Breast epithelium (tissue), 4 donors: ENCODE measurements at regions not wholly inside any gene's neighbourhood (a gene's known extent, or its start where the extent isn't known, plus 50 kb on each side); places are given as distances from the start of the nearest gene placed in this dataset.

Experiments used
- DNase-seq, 2 donors: peaks; one replicate each; pipeline ENCODE4 v3.0.0-alpha.2; 2019; ENCODE audit warnings: low spot score in 2 of 2
- H3K27ac ChIP-seq, 2 donors: fragments of 200-600 bp; sonication (generic) in 1 of 2; one replicate each; pipeline ENCODE4 v1.5.1; 2016 to 2019; ENCODE audit warnings: mild to moderate bottlenecking in 1 of 2
- H3K27me3 ChIP-seq, 2 donors: fragments of 200-600 bp; sonication (generic) in 1 of 2; one replicate each; pipeline versions ENCODE4 v1.5.1 to v1.6.0; 2017 to 2019; ENCODE audit warnings: control low read depth in 1 of 2, mild to moderate bottlenecking in 1 of 2
- H3K36me3 ChIP-seq: fragments of 200-600 bp; one replicate; pipeline ENCODE4 v1.5.1; 2019
- H3K4me1 ChIP-seq, 2 donors: fragments of 200-600 bp; sonication (generic); one replicate each; pipeline ENCODE4 v1.5.1; 2016 to 2019; ENCODE audit warnings: control low read depth in 1 of 2
- H3K4me3 ChIP-seq, 3 donors: fragments of 200-600 bp; sonication (generic); 1 replicate in 2 of 3; 2 replicates in 1 of 3; pipeline ENCODE4 v1.5.1; 2016 to 2019; ENCODE audit warnings: mild to moderate bottlenecking in 3 of 3, moderate library complexity in 2 of 3
- H3K9me3 ChIP-seq, 2 donors: fragments of 200-600 bp; sonication (generic) in 1 of 2; one replicate each; pipeline ENCODE4 v1.5.1; 2016 to 2019; ENCODE audit warnings: control low read depth in 1 of 2
- POLR2A ChIP-seq: fragments of 450-650 bp; IDR thresholded peaks from one replicate; pipeline ENCODE4 v1.6.1; 2016; ENCODE audit warnings: antibody characterized with exemption, mild to moderate bottlenecking, moderate library complexity
- POLR2AphosphoS5 ChIP-seq, 3 donors: sonication (generic); formaldehyde crosslinking; IDR thresholded peaks; one replicate each; pipeline ENCODE4 v1.6.1; 2017; ENCODE audit warnings: antibody characterized with exemption in 3 of 3
- intact Hi-C: fragments of 100-400 bp; cut with DNase I; formaldehyde crosslinking; loops from one replicate; pipeline ENCODE4 v1.15.1; 2023; ENCODE audit warnings: low total_unique reads
- TF ChIP-seq, protein P1 (sequence below), 3 donors: fragments of 450-650 bp; IDR thresholded peaks; one replicate each; pipeline ENCODE4 v1.5.1; 2016 to 2017; ENCODE audit warnings: antibody characterized with exemption in 3 of 3, mild to moderate bottlenecking in 3 of 3, moderate library complexity in 3 of 3

DNA sequence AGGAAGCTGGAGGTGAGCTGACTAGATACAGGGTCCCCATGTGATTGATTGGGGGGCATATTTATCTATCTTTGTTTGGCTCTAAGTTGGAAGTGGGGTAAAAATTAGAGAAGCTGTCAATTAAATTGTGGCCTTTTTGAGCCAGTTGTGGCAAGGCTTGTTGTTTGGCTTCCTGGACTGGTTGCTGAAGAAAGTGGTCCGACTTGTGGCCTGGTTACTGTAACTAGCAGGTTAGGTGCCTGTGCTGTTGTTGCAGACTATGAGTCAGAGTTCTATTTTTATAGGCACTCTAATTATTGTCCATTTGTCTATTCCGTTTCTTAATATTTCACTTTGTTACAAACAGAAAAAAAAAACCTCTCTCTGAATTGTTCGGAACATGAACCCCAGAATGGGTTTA is 129.1 kb upstream of the CNTN6 start:
- Histone ChIP-seq H3K9me3 (no peaks in the 10 kb centered on the region), H3K27ac (no peak overlapping the region), H3K27me3 (no peaks in the 10 kb centered on the region), H3K4me3 (no peak overlapping the region), H3K4me1 (no peaks in the 10 kb centered on the region), H3K36me3 (no peaks in the 10 kb centered on the region)
- no peak for TF ChIP-seq POLR2A
- no peak for TF ChIP-seq POLR2AphosphoS5 (IDR thresholded peaks at IDR 0.05)
- TF ChIP-seq, protein P1, sequence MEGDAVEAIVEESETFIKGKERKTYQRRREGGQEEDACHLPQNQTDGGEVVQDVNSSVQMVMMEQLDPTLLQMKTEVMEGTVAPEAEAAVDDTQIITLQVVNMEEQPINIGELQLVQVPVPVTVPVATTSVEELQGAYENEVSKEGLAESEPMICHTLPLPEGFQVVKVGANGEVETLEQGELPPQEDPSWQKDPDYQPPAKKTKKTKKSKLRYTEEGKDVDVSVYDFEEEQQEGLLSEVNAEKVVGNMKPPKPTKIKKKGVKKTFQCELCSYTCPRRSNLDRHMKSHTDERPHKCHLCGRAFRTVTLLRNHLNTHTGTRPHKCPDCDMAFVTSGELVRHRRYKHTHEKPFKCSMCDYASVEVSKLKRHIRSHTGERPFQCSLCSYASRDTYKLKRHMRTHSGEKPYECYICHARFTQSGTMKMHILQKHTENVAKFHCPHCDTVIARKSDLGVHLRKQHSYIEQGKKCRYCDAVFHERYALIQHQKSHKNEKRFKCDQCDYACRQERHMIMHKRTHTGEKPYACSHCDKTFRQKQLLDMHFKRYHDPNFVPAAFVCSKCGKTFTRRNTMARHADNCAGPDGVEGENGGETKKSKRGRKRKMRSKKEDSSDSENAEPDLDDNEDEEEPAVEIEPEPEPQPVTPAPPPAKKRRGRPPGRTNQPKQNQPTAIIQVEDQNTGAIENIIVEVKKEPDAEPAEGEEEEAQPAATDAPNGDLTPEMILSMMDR (IDR thresholded peaks at IDR 0.05) = no peak
- no peak for DNase-seq
- intact Hi-C loops = no loop called here

DNA sequence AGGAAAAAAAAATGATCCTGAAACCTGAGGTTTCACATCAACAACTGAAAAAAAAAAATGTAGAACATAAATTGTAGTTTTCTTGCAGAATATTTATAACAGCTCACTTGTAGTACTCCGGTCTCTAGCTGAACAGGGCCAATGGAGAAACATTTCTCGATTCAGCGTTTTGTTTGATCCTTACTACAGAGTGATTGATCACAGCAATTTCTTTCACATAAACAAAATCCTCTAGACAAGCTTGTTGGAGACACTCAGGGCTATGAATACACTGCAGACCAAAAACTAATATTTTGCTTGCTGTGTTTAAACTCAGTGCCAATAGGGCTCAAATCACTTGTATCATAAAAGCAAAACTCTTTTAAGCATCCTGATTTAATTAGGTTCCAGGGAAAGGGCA is 127.0 kb upstream of the CNTN6 start:
- intact Hi-C loops = no loop called here

DNA sequence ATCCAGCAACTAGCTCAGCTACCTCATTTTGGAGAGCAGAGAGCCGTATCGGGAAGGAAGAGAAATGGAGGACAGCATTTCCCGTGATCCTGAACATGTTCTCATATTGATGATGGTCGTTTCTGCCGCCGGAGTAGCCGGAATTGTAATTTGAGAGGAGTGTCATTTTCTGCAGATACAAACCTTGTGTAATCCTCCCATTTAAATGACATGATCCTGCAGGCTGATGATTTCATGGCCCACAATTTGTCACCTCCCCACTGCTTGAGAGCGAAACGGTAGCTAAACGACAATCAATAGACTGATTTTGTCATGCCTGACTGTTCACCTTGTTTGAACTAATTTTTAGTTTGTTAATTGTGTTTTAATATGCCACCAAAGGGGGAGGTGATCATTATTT is 126.5 kb upstream of the CNTN6 start:
- H3K9me3 ChIP-seq = no peaks in the 10 kb centered on the region
- intact Hi-C loops = no loop called here
- no peak for TF ChIP-seq POLR2A
- no peak for TF ChIP-seq POLR2AphosphoS5 (IDR thresholded peaks at IDR 0.05)
- TF ChIP-seq, protein P1 (IDR thresholded peaks at IDR 0.05) = no peak
- no peaks in the 10 kb centered on the region for H3K27me3 ChIP-seq
- H3K4me3 ChIP-seq = no peak overlapping the region
- no peak overlapping the region for H3K27ac ChIP-seq
- DNase-seq = no peak
- H3K36me3 ChIP-seq = no peaks in the 10 kb centered on the region
- H3K4me1 ChIP-seq = no peaks in the 10 kb centered on the region

More for the DNA sequence above, 127.0 kb upstream of the CNTN6 start:
- Histone ChIP-seq H3K4me3 (no peak overlapping the region), H3K4me1 (no peaks in the 10 kb centered on the region), H3K27ac (no peak overlapping the region), H3K36me3 (no peaks in the 10 kb centered on the region), H3K9me3 (no peaks in the 10 kb centered on the region), H3K27me3 (no peaks in the 10 kb centered on the region)
- TF ChIP-seq, protein P1 (IDR thresholded peaks at IDR 0.05) = no peak
- no peak for TF ChIP-seq POLR2AphosphoS5 (IDR thresholded peaks at IDR 0.05)
- TF ChIP-seq POLR2A = no peak
- no peak for DNase-seq

DNA sequence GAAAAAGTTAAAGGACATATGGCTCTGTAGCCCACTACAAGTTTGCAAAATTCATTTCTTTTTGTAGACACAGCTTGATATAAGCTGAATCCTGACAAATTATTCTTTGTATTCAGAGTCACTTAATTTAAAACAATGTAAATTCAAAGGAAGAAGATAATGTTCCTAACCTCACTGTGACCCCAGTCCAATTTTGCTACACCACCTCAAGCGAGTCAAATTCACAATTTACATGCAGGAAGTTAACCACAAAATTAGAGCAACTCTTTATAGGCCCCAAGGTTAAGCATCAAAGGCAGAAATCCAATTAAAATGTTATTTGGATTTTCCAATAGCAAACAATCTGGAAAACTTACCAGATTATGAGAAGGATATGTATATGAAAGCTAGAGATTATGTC is 119.5 kb upstream of the CNTN6 start:
- Histone ChIP-seq H3K27me3 (no peaks in the 10 kb centered on the region), H3K27ac (no peak overlapping the region), H3K4me1 (no peaks in the 10 kb centered on the region), H3K36me3 (no peaks in the 10 kb centered on the region), H3K4me3 (no peak overlapping the region), H3K9me3 (no peaks in the 10 kb centered on the region)
- intact Hi-C loops = no loop called here
- TF ChIP-seq, protein P1 (IDR thresholded peaks at IDR 0.05) = no peak
- no peak for TF ChIP-seq POLR2A
- TF ChIP-seq POLR2AphosphoS5 (IDR thresholded peaks at IDR 0.05) = no peak
- no peak for DNase-seq

DNA sequence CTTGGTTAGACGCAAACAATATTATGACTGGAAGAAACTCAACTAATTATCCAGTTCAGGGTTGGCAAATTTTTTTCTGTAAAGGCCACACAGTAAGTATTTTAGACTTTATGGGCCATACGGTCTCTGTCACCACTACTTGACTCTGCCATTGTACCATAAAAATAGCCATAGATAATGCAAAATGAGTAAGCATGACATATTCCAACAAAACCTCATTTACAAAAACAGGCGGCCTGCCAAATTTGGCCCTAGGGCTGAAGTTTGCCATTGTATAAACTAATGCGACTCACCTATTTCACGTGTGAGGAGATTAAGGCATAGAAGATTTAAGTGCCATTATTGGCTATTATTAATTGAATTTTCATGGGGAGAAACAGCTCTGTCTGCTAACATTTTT is 116.8 kb upstream of the CNTN6 start:
- no peak overlapping the region for H3K27ac ChIP-seq
- H3K4me3 ChIP-seq = no peak overlapping the region
- no peaks in the 10 kb centered on the region for H3K27me3 ChIP-seq
- no peaks in the 10 kb centered on the region for H3K4me1 ChIP-seq
- TF ChIP-seq, protein P1 (IDR thresholded peaks at IDR 0.05) = no peak
- TF ChIP-seq POLR2AphosphoS5 (IDR thresholded peaks at IDR 0.05) (no peak), POLR2A (no peak)
- no peaks in the 10 kb centered on the region for H3K9me3 ChIP-seq
- no peaks in the 10 kb centered on the region for H3K36me3 ChIP-seq
- no peak for DNase-seq
- intact Hi-C loops = no loop called here
